Tibial nerve (tissue), 4 donors: ENCODE measurements at regions not wholly inside any gene's neighbourhood (a gene's known extent, or its start where the extent isn't known, plus 50 kb on each side); places are given as distances from the start of the nearest gene placed in this dataset.
"Not testable (repeated sequence)": the region's sequence is repeated elsewhere in the genome, so short reads cannot be mapped to it uniquely, and the experiment has no call there.

Experiments used
- DNase-seq, 2 donors: peaks; one replicate each; pipeline ENCODE4 v3.0.0-alpha.2; 2019; ENCODE audit warnings: low spot score in 2 of 2
- H3K27ac ChIP-seq, 4 donors: fragments of 200-600 bp; sonication (generic) in 3 of 4; one replicate each; pipeline ENCODE4 v1.5.1; 2017 to 2019; ENCODE audit warnings: mild to moderate bottlenecking in 1 of 4
- H3K27me3 ChIP-seq, 2 donors: fragments of 200-600 bp; sonication (generic) in 1 of 2; one replicate each; pipeline versions ENCODE4 v1.5.1 to v1.6.0; 2017 to 2019
- H3K36me3 ChIP-seq, 3 donors: fragments of 200-600 bp; sonication (generic); one replicate each; pipeline ENCODE4 v1.5.1; 2018 to 2019
- H3K4me1 ChIP-seq, 4 donors: fragments of 200-600 bp; sonication (generic) in 3 of 4; one replicate each; pipeline ENCODE4 v1.5.1; 2017 to 2019
- H3K4me3 ChIP-seq, 4 donors: fragments of 200-600 bp; sonication (generic) in 3 of 4; one replicate each; pipeline ENCODE4 v1.5.1; 2017 to 2019; ENCODE audit warnings: mild to moderate bottlenecking in 1 of 4, moderate library complexity in 1 of 4
- H3K9me3 ChIP-seq, 4 donors: fragments of 200-600 bp; sonication (generic) in 3 of 4; one replicate each; pipeline ENCODE4 v1.5.1; 2017 to 2019
- CTCF ChIP-seq, 5 experiments: fragments of 200-600 bp in 3 of 5; fragments of 450-650 bp in 2 of 5; sonication (generic) in 3 of 5; IDR thresholded peaks; one replicate each; pipeline ENCODE4 v1.5.1; 2016 to 2019; ENCODE audit warnings: antibody characterized with exemption in 5 of 5, mild to moderate bottlenecking in 3 of 5, moderate library complexity in 2 of 5
- EP300 ChIP-seq, 2 donors: sonication (generic); formaldehyde crosslinking; IDR thresholded peaks; one replicate each; pipeline ENCODE4 v1.6.1; 2017; ENCODE audit warnings: antibody characterized with exemption in 2 of 2, mild to moderate bottlenecking in 1 of 2
- POLR2A ChIP-seq, 2 donors: fragments of 450-650 bp; IDR thresholded peaks; one replicate each; pipeline ENCODE4 v1.6.1; 2017; ENCODE audit warnings: antibody characterized with exemption in 2 of 2, mild to moderate bottlenecking in 2 of 2, moderate library complexity in 2 of 2
- WGBS, 2 donors: methylation state at CpG; one replicate each; pipeline ENCODE4 v1.1.5; 2018; 5-methylcytosine and 5-hydroxymethylcytosine counted together

GRCh38 chr17:21505819-21506815 is 130.0 kb downstream of the KCNJ12 start:
- Histone ChIP-seq H3K27ac (no peak overlapping the region), H3K4me1 (peaks cover 0 to 6% (median 0%) of the 10 kb centered on the region in 4 donors), H3K36me3 (no peaks in the 10 kb centered on the region), H3K9me3 (no peaks in the 10 kb centered on the region), H3K27me3 (no peaks in the 10 kb centered on the region), H3K4me3 (no peak overlapping the region)
- whole genome bisulfite sequencing, 2 donors, result 87 to 88% methylated on average over 33 to 35 of the region's 37 CpGs
- no peak for DNase-seq
- TF ChIP-seq POLR2A (IDR thresholded peaks at IDR 0.05), result no peak
- TF ChIP-seq EP300 (IDR thresholded peaks at IDR 0.05), result no peak
- no peak for TF ChIP-seq CTCF (IDR thresholded peaks at IDR 0.05)

- not testable (repeated sequence) for H3K27ac ChIP-seq, DNase-seq, H3K36me3 ChIP-seq, H3K27me3 ChIP-seq, H3K9me3 ChIP-seq, H3K4me3 ChIP-seq
- WGBS, 2 donors, result 71 to 75% methylated on average over 4 of the region's 4 CpGs
- peaks cover 0 to 17% (median 0%) of the 10 kb centered on the region in 4 donors for H3K4me1 ChIP-seq
These were observed 131.6 kb downstream of the KCNJ12 start for GRCh38 chr17:21507806-21508205.

GRCh38 chr17:21508211-21508610 is 132.1 kb downstream of the KCNJ12 start:
- Histone ChIP-seq H3K4me1 (peaks cover 0 to 19% (median 0%) of the 10 kb centered on the region in 4 donors), H3K4me3 (no peak overlapping the region), H3K27me3 (no peaks in the 10 kb centered on the region), H3K36me3 (no peaks in the 10 kb centered on the region), H3K9me3 (no peaks in the 10 kb centered on the region), H3K27ac (no peak overlapping the region)
- no peak for TF ChIP-seq POLR2A (IDR thresholded peaks at IDR 0.05)
- no peak for TF ChIP-seq CTCF (IDR thresholded peaks at IDR 0.05)
- TF ChIP-seq EP300 (IDR thresholded peaks at IDR 0.05), result no peak
- WGBS, 2 donors, result 77 to 93% methylated on average over 2 of the region's 2 CpGs
- no peak for DNase-seq

- peaks cover 0 to 19% (median 0%) of the 10 kb centered on the region in 4 donors for H3K4me1 ChIP-seq
- WGBS, 2 donors, result 81 to 92% methylated on average over 1 of the region's 1 CpG
- H3K4me3 ChIP-seq, DNase-seq, H3K9me3 ChIP-seq, H3K36me3 ChIP-seq, H3K27ac ChIP-seq, H3K27me3 ChIP-seq: not testable (repeated sequence)
These were observed 133.2 kb downstream of the KCNJ12 start for GRCh38 chr17:21509356-21509755.

GRCh38 chr17:21510686-21511362 is 134.7 kb downstream of the KCNJ12 start:
- no peak for TF ChIP-seq EP300 (IDR thresholded peaks at IDR 0.05)
- no peak for TF ChIP-seq CTCF (IDR thresholded peaks at IDR 0.05)
- no peak for TF ChIP-seq POLR2A (IDR thresholded peaks at IDR 0.05)
- Histone ChIP-seq H3K9me3 (no peaks in the 10 kb centered on the region), H3K27me3 (no peaks in the 10 kb centered on the region), H3K36me3 (no peaks in the 10 kb centered on the region), H3K4me1 (peaks cover 0 to 19% (median 0%) of the 10 kb centered on the region in 4 donors), H3K4me3 (peak overlapping the region; percentile 31 to 61 (median 54)), H3K27ac (peak overlapping the region in 3 of 4 donors; percentile 63 to 85 (median 82))
- 48 to 49% methylated on average over 14 of the region's 14 CpGs for WGBS, 2 donors
- no peak for DNase-seq
